T1000 (cell line): ENCODE measurements at regions not wholly inside any gene's neighbourhood (a gene's known extent, or its start where the extent isn't known, plus 50 kb on each side); places are given as distances from the start of the nearest gene placed in this dataset.

Experiments used
- DNase-seq: peaks from one replicate; lab custom pipeline; 2025; ENCODE audit warnings: mixed read lengths; lab: John Stamatoyannopoulos, UW

GRCh38 chr15:69987492-69988489 lies 109.9 kb downstream of the TLE3 start:
- DNase-seq = no peak

GRCh38 chr15:69988541-69989225 lies 109.0 kb downstream of the TLE3 start:
- DNase-seq = no peak

GRCh38 chr15:69990566-69991421 lies 106.9 kb downstream of the TLE3 start:
- DNase-seq = no peak

GRCh38 chr15:69991551-69991980 lies 106.2 kb downstream of the TLE3 start:
- no peak for DNase-seq

GRCh38 chr15:69992348-69992747 lies 105.4 kb downstream of the TLE3 start:
- DNase-seq = no peak

GRCh38 chr15:69994429-69995205 lies 103.1 kb downstream of the TLE3 start:
- DNase-seq = no peak

GRCh38 chr15:69996321-69997160 lies 101.2 kb downstream of the TLE3 start:
- DNase-seq = no peak

GRCh38 chr15:69997161-69997485 lies 100.6 kb downstream of the TLE3 start:
- no peak for DNase-seq
